ENCODE measurements at regions not wholly inside any gene's neighbourhood (a gene's known extent, or its start where the extent isn't known, plus 50 kb on each side); places are given as distances from the start of the nearest gene placed in this dataset.

GRCh38 chr1:239539051-239539450, 152.7 kb downstream of the CHRM3 start:
- DNase-seq, result no peak

GRCh38 chr1:239539812-239540211, 153.4 kb downstream of the CHRM3 start:
- no peak for DNase-seq

GRCh38 chr1:239543873-239544272, 157.5 kb downstream of the CHRM3 start:
- DNase-seq, result no peak

- no peak for DNase-seq
These were observed 159.1 kb downstream of the CHRM3 start for GRCh38 chr1:239545466-239545865.

- no peak for DNase-seq
These were observed 161.6 kb downstream of the CHRM3 start for GRCh38 chr1:239547987-239548386.

- no peak for DNase-seq
These were observed 163.8 kb downstream of the CHRM3 start for GRCh38 chr1:239550178-239550577.

- DNase-seq, result no peak
These were observed 169.0 kb downstream of the CHRM3 start for GRCh38 chr1:239555350-239555749.

GRCh38 chr1:239558559-239558958, 172.2 kb downstream of the CHRM3 start:
- DNase-seq, result no peak

- no peak for DNase-seq
These were observed 172.6 kb downstream of the CHRM3 start for GRCh38 chr1:239558991-239559390.

GRCh38 chr1:239560921-239561320, 174.6 kb downstream of the CHRM3 start:
- no peak for DNase-seq

- no peak for DNase-seq
These were observed 175.7 kb downstream of the CHRM3 start for GRCh38 chr1:239562095-239562494.

GRCh38 chr1:239563681-239564080, 177.3 kb downstream of the CHRM3 start:
- no peak for DNase-seq

GRCh38 chr1:239566074-239566473, 179.7 kb downstream of the CHRM3 start:
- DNase-seq, result no peak

- DNase-seq, result no peak
These were observed 184.5 kb downstream of the CHRM3 start for GRCh38 chr1:239570878-239571277.

- DNase-seq, result no peak
These were observed 185.8 kb downstream of the CHRM3 start for GRCh38 chr1:239572183-239572582.

- no peak for DNase-seq
These were observed 187.7 kb downstream of the CHRM3 start for GRCh38 chr1:239574112-239574511.

- DNase-seq, result no peak
These were observed 188.7 kb downstream of the CHRM3 start for GRCh38 chr1:239575113-239575512.

- DNase-seq, result no peak
These were observed 197.2 kb downstream of the CHRM3 start for GRCh38 chr1:239583536-239583935.

GRCh38 chr1:239586128-239586527, 199.8 kb downstream of the CHRM3 start:
- DNase-seq, result no peak

- DNase-seq, result no peak
These were observed 200.7 kb downstream of the CHRM3 start for GRCh38 chr1:239587066-239587465.

- DNase-seq, result no peak
These were observed 201.4 kb downstream of the CHRM3 start for GRCh38 chr1:239587574-239588369.

GRCh38 chr1:239590556-239590955, 204.2 kb downstream of the CHRM3 start:
- DNase-seq, result no peak

- DNase-seq, result no peak
These were observed 207.2 kb downstream of the CHRM3 start for GRCh38 chr1:239593527-239593926.

- DNase-seq, result no peak
These were observed 214.2 kb downstream of the CHRM3 start for GRCh38 chr1:239600588-239600987.

- DNase-seq, result no peak
These were observed 214.7 kb downstream of the CHRM3 start for GRCh38 chr1:239601108-239601507.

Measured in activated T-cell treated with anti-CD3 and anti-CD28 coated beads for 4 hours (primary cell).